HCT116 (cell line): ENCODE measurements at regions not wholly inside any gene's neighbourhood (a gene's known extent, or its start where the extent isn't known, plus 50 kb on each side); places are given as distances from the start of the nearest gene placed in this dataset.

Experiments used
- ATAC-seq: fragments of 200-7000 bp; cut with Tn5 transposase; 2 replicates; pipeline ENCODE4 v1.9.1; 2020; ENCODE audit warnings: mild to moderate bottlenecking, moderate library complexity
- BruUV-seq: library from RNA; stranded (reverse); fragments of 400-500 nt; replicated peaks from 2 replicates; lab custom pipeline; 2021; lab: Mats Ljungman, UMichigan
- CTCF ChIA-PET: fragments of 300-600 bp; sonication (Branson Sonifier 250); formaldehyde crosslinking; loops from one replicate; lab custom pipeline; 2021; ENCODE audit warnings: antibody characterized with exemption; lab: Charles Lee
- POLR2A ChIA-PET: fragments of 300-600, 350-600 bp; sonication (Branson Sonifier 250); formaldehyde crosslinking; loops from one replicate; lab custom pipeline; 2021; ENCODE audit warnings: antibody characterized with exemption; lab: Charles Lee
- RAD21 ChIA-PET, 2 experiments: fragments of 300-600 bp; sonication (Branson Sonifier 250); formaldehyde crosslinking; loops; one replicate each; lab custom pipeline; 2023; ENCODE audit warnings: low total read pairs in 2 of 2; ENCODE audit not compliant: uncharacterized antibody in 2 of 2, unreplicated experiment in 2 of 2, low non-redundant PET in 1 of 2; lab: Charles Lee
- DNase-seq: peaks from one replicate; pipeline ENCODE4 v3.0.0-alpha.2; 2010; ENCODE audit warnings: low read depth, low spot score
- H2AFZ ChIP-seq: fragments of 200-600 bp; shearing (Covaris generic), sonication (generic); 2 replicates; pipeline ENCODE4 v1.6.1; 2017; ENCODE audit warnings: low read depth, mixed run types, mixed read lengths, antibody characterized with exemption, low read length; ENCODE audit not compliant: poor library complexity, severe bottlenecking
- H3K27ac ChIP-seq: 2 replicates; pipeline ENCODE4 v1.5.1; 2012; ENCODE audit warnings: low read depth, low read length
- H3K27me3 ChIP-seq: fragments of 200-600 bp; sonication (generic); 2 replicates; pipeline ENCODE4 v1.6.1; 2016; ENCODE audit warnings: mixed run types, low read length, mixed read lengths; ENCODE audit not compliant: insufficient read depth
- H3K36me3 ChIP-seq, 2 experiments: fragments of 200-500 bp in 1 of 2; fragments of 200-600 bp in 1 of 2; sonication (Bioruptor generic) in 1 of 2; sonication (generic) in 1 of 2; 2 replicates each; pipeline versions ENCODE4 v1.5.1 to v1.6.1; 2014 to 2016; ENCODE audit warnings: low read length in 2 of 2, inconsistent platforms in 1 of 2, mixed read lengths in 1 of 2, mixed run types in 1 of 2; ENCODE audit not compliant: insufficient read depth in 2 of 2, control insufficient read depth in 1 of 2
- H3K4me1 ChIP-seq, 2 experiments: fragments of 200-600 bp in 1 of 2; sonication (generic) in 1 of 2; 2 replicates each; pipeline versions ENCODE4 v1.5.1 to v1.6.1; 2012 to 2017; ENCODE audit warnings: low read length in 2 of 2, inconsistent platforms in 1 of 2, mild to moderate bottlenecking in 1 of 2, mixed read lengths in 1 of 2, mixed run types in 1 of 2, moderate library complexity in 1 of 2; ENCODE audit not compliant: insufficient read depth in 2 of 2, control insufficient read depth in 1 of 2
- H3K4me2 ChIP-seq: fragments of 200-600 bp; sonication (generic); 2 replicates; pipeline ENCODE4 v1.6.1; 2017; ENCODE audit warnings: mixed run types, low read length, mixed read lengths
- H3K4me3 ChIP-seq, 2 experiments: fragments of 200-600 bp in 1 of 2; sonication (generic) in 1 of 2; replicated peaks in 1 of 2; 2 replicates each; pipeline ENCODE4 v1.5.1; 2011 to 2016; ENCODE audit warnings: low read length in 2 of 2, control low read depth in 1 of 2, low read depth in 1 of 2, mild to moderate bottlenecking in 1 of 2, mixed read lengths in 1 of 2, mixed run types in 1 of 2
- H3K79me2 ChIP-seq: fragments of 200-600 bp; sonication (generic); 2 replicates; pipeline ENCODE4 v1.6.1; 2017; ENCODE audit warnings: mild to moderate bottlenecking, mixed run types, low read length, moderate library complexity, mixed read lengths; ENCODE audit not compliant: insufficient read depth
- H3K9ac ChIP-seq: fragments of 200-600 bp; sonication (generic); 2 replicates; pipeline ENCODE4 v1.6.1; 2016; ENCODE audit warnings: low read length, mixed read lengths
- H3K9me2 ChIP-seq: fragments of 200-600 bp; sonication (generic), shearing (Covaris generic); 2 replicates; pipeline ENCODE4 v1.6.1; 2017; ENCODE audit warnings: mixed run types, mild to moderate bottlenecking, moderate library complexity; ENCODE audit not compliant: insufficient read depth
- H3K9me3 ChIP-seq, 2 experiments: fragments of 200-500 bp in 1 of 2; fragments of 200-600 bp in 1 of 2; sonication (Bioruptor generic) in 1 of 2; sonication (generic) in 1 of 2; 2 replicates each; pipeline ENCODE4 v1.6.1; 2014 to 2017; ENCODE audit warnings: low read length in 2 of 2, mixed read lengths in 2 of 2, inconsistent platforms in 1 of 2, low read depth in 1 of 2, mild to moderate bottlenecking in 1 of 2, mixed run types in 1 of 2, moderate library complexity in 1 of 2; ENCODE audit not compliant: control insufficient read depth in 1 of 2, insufficient read depth in 1 of 2
- H4K20me1 ChIP-seq: fragments of 200-600 bp; sonication (generic), shearing (Covaris generic); 2 replicates; pipeline ENCODE4 v1.6.1; 2017; ENCODE audit warnings: mixed run types, mild to moderate bottlenecking, moderate library complexity; ENCODE audit not compliant: insufficient read depth
- CTCF ChIP-seq, 3 experiments: fragments of 200-600 bp in 1 of 3; sonication (generic) in 1 of 3; IDR thresholded peaks in 2 of 3; conservative IDR thresholded peaks in 1 of 3; 2 replicates each; pipeline ENCODE4 v1.5.1; 2012 to 2017; ENCODE audit warnings: low read depth in 2 of 3, low read length in 2 of 3, antibody characterized with exemption in 1 of 3, borderline replicate concordance in 1 of 3, control low read depth in 1 of 3, mild to moderate bottlenecking in 1 of 3, mixed read lengths in 1 of 3, mixed run types in 1 of 3, moderate library complexity in 1 of 3; ENCODE audit not compliant: insufficient read depth in 1 of 3
- ELF1 ChIP-seq: IDR thresholded peaks from 2 replicates; pipeline ENCODE4 v1.6.1; 2012; ENCODE audit warnings: low read depth, borderline replicate concordance
- EZH2 ChIP-seq: fragments of 200-600 bp; sonication (generic); IDR thresholded peaks from 2 replicates; pipeline ENCODE4 v1.6.1; 2017; ENCODE audit warnings: antibody characterized with exemption, mixed run types
- EZH2phosphoT487 ChIP-seq: fragments of 200-600 bp; IDR thresholded peaks from 2 replicates; pipeline ENCODE4 v1.6.1; 2018; ENCODE audit warnings: antibody characterized with exemption, borderline replicate concordance
- FOSL1 ChIP-seq: IDR thresholded peaks from 2 replicates; pipeline ENCODE4 v1.6.1; 2012; ENCODE audit warnings: low read depth
- POLR2AphosphoS5 ChIP-seq: IDR thresholded peaks from 2 replicates; pipeline ENCODE4 v1.6.1; 2011; ENCODE audit warnings: mild to moderate bottlenecking, low read depth, low read length, moderate library complexity
- TCF7L2 ChIP-seq: IDR thresholded peaks from 2 replicates; pipeline ENCODE4 v1.7.0; 2011; ENCODE audit warnings: borderline replicate concordance, inconsistent platforms; ENCODE audit not compliant: insufficient read depth, insufficient read length; ENCODE audit errors: extremely low read depth
- ZFX ChIP-seq: fragments of 450-650 bp; IDR thresholded peaks from 2 replicates; pipeline ENCODE4 v1.6.1; 2017
- intact Hi-C: fragments of 100-400 bp; cut with micrococcal nuclease; formaldehyde crosslinking; loops from 2 replicates; pipeline ENCODE4 v1.10.0; 2022
- TF ChIP-seq, protein P1 (sequence below): IDR thresholded peaks from 2 replicates; pipeline ENCODE4 v1.6.1; 2012
- TF ChIP-seq, protein P2 (sequence below): IDR thresholded peaks from 2 replicates; pipeline ENCODE4 v1.6.1; 2012

DNA sequence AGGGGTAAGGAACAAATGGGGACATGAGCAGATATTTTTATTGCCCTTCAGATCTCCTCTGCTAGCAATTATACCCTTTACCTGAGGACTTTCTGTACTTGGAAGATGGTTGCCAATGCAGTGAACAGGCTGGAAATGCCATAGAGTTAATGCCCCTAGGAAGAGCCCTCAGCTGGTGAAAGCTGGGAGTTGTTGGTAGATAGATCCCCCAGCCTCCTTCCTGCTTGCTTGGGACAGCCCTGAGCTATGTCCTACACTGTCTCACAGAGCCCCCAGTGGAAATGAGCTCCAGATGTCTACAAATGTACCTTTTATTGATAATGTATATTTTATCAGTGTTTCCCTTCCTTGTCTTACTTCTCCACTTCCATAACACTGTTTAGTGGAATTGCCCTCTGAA, 87.6 kb upstream of the PAK5 start (continued):
- TF ChIP-seq CTCF (IDR thresholded peaks at IDR 0.05 in 2 of 3, conservative IDR thresholded peaks at IDR 0.05 in 1 of 3; ENCODE audit: borderline replicate concordance in 1 of 3, insufficient read depth in 1 of 3, low read depth in 2 of 3, low read length in 2 of 3) (no peak), FOSL1 (no peak), EZH2 (no peak), TCF7L2 (no peak), EZH2phosphoT487 (no peak), ELF1 (no peak), POLR2AphosphoS5 (no peak)
- TF ChIP-seq, protein P1, sequence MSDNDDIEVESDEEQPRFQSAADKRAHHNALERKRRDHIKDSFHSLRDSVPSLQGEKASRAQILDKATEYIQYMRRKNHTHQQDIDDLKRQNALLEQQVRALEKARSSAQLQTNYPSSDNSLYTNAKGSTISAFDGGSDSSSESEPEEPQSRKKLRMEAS, result no peak
- TF ChIP-seq, protein P2, sequence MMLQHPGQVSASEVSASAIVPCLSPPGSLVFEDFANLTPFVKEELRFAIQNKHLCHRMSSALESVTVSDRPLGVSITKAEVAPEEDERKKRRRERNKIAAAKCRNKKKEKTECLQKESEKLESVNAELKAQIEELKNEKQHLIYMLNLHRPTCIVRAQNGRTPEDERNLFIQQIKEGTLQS, result no peak

GRCh38 chr20:9926007-9926406, 87.1 kb upstream of the PAK5 start:
- Histone ChIP-seq H3K27ac (no peak overlapping the region), H3K4me2 (no peak overlapping the region), H3K9me2 (no peaks in the 10 kb centered on the region), H2AFZ (no peak overlapping the region), H3K4me1 (no peaks in the 10 kb centered on the region), H3K36me3 (no peaks in the 10 kb centered on the region), H3K9ac (no peak overlapping the region), H3K9me3 (no peaks in the 10 kb centered on the region), H3K27me3 (no peaks in the 10 kb centered on the region), H3K79me2 (no peaks in the 10 kb centered on the region), H4K20me1 (no peaks in the 10 kb centered on the region), H3K4me3 (no peak overlapping the region)
- DNase-seq (no peak), ATAC-seq (no peak)
- no TSS peak for BruUV-seq
- RAD21 ChIA-PET, result no interaction called here
- intact Hi-C loops, result no loop called here
- POLR2A ChIA-PET, result no interaction called here
- TF ChIP-seq ZFX, result no peak
- CTCF ChIA-PET, result interaction anchor here (1.3 to 1.4 kb wide), 2 partner anchors 13 to 23 kb away, joined by 3 to 5 read pairs; no protein-coding TSS in a partner anchor
